GM23338 (cell line): ENCODE measurements at regions not wholly inside any gene's neighbourhood (a gene's known extent, or its start where the extent isn't known, plus 50 kb on each side); places are given as distances from the start of the nearest gene placed in this dataset.

Source experiments
- ATAC-seq: fragments of 200-7000 bp; cut with Tn5 transposase; 3 replicates; pipeline ENCODE4 v1.9.1; 2020
- DNase-seq: peaks from one replicate; pipeline ENCODE4 v3.0.0-alpha.2; 2015; ENCODE audit warnings: low spot score
- H2AFZ ChIP-seq: fragments of 200-600 bp; sonication (generic); 2 replicates; pipeline ENCODE4 v1.8.0; 2016; ENCODE audit warnings: antibody characterized with exemption, mild to moderate bottlenecking, moderate library complexity
- H3F3A ChIP-seq: fragments of 200-600 bp; sonication (generic); replicated peaks from 2 replicates; pipeline ENCODE4 v1.8.0; 2017; ENCODE audit warnings: antibody characterized with exemption, mixed run types, low read depth
- H3K27ac ChIP-seq: fragments of 200-600 bp; sonication (generic); 2 replicates; pipeline ENCODE4 v1.6.1; 2016; ENCODE audit warnings: low read depth
- H3K27me3 ChIP-seq: fragments of 200-600 bp; sonication (generic); 2 replicates; pipeline ENCODE4 v1.8.0; 2016; ENCODE audit warnings: mild to moderate bottlenecking, mixed run types, moderate library complexity; ENCODE audit not compliant: insufficient read depth
- H3K36me3 ChIP-seq: fragments of 200-600 bp; sonication (generic); 2 replicates; pipeline ENCODE4 v1.8.0; 2016; ENCODE audit warnings: mild to moderate bottlenecking; ENCODE audit not compliant: insufficient read depth
- H3K4me1 ChIP-seq: fragments of 200-600 bp; sonication (generic); 2 replicates; pipeline ENCODE4 v1.8.0; 2016; ENCODE audit warnings: mild to moderate bottlenecking, moderate library complexity; ENCODE audit not compliant: insufficient read depth
- H3K4me2 ChIP-seq: fragments of 200-600 bp; sonication (generic); 2 replicates; pipeline ENCODE4 v1.7.1; 2017; ENCODE audit warnings: mixed run types
- H3K4me3 ChIP-seq: fragments of 200-600 bp; sonication (generic); 2 replicates; pipeline ENCODE4 v1.6.1; 2016; ENCODE audit warnings: mixed run types
- H3K79me2 ChIP-seq: fragments of 200-600 bp; sonication (generic); replicated peaks from 2 replicates; pipeline ENCODE4 v1.8.0; 2017; ENCODE audit warnings: mild to moderate bottlenecking; ENCODE audit not compliant: insufficient read depth
- H3K9me2 ChIP-seq: fragments of 200-600 bp; sonication (generic); 2 replicates; pipeline ENCODE4 v1.8.0; 2017; ENCODE audit not compliant: insufficient read depth
- H4K20me1 ChIP-seq: fragments of 200-600 bp; sonication (generic); replicated peaks from 2 replicates; pipeline ENCODE4 v1.8.0; 2017; ENCODE audit warnings: mild to moderate bottlenecking; ENCODE audit not compliant: insufficient read depth
- H3K27ac Mint-ChIP-seq: 2 replicates; pipeline ENCODE4 v1.8.0; 2020; ENCODE audit warnings: inconsistent platforms, mild to moderate bottlenecking, moderate library complexity, mixed read lengths
- H3K27me3 Mint-ChIP-seq: 3 replicates; pipeline ENCODE4 v1.8.0; 2022; ENCODE audit warnings: low read depth, mild to moderate bottlenecking, moderate library complexity, mixed read lengths, inconsistent platforms; ENCODE audit not compliant: insufficient read depth, poor library complexity
- H3K36me3 Mint-ChIP-seq: 3 replicates; pipeline ENCODE4 v1.8.0; 2021; ENCODE audit warnings: low read depth, mild to moderate bottlenecking, inconsistent platforms, moderate library complexity, mixed read lengths
- H3K4me1 Mint-ChIP-seq: 3 replicates; pipeline ENCODE4 v1.8.0; 2020; ENCODE audit warnings: mild to moderate bottlenecking, inconsistent platforms, mixed read lengths
- H3K4me3 Mint-ChIP-seq: 3 replicates; pipeline ENCODE4 v1.8.0; 2021; ENCODE audit warnings: moderate library complexity, mild to moderate bottlenecking, inconsistent platforms, mixed read lengths
- H3K9me3 Mint-ChIP-seq: 3 replicates; pipeline ENCODE4 v1.8.0; 2020; ENCODE audit warnings: moderate library complexity, mild to moderate bottlenecking, inconsistent platforms, mixed read lengths
- CREB1 ChIP-seq: fragments of 250-450 bp; sonication (Bioruptor Pico); IDR thresholded peaks from 2 replicates; pipeline ENCODE4 v1.5.0; 2020; ENCODE audit warnings: low read depth, mild to moderate bottlenecking, moderate library complexity
- EZH2 ChIP-seq: fragments of 200-600 bp; sonication (generic); IDR thresholded peaks from one replicate; pipeline ENCODE4 v1.8.0; 2017; ENCODE audit warnings: antibody characterized with exemption, mild to moderate bottlenecking, low read depth; ENCODE audit not compliant: unreplicated experiment
- JUNB ChIP-seq: IDR thresholded peaks from one replicate; pipeline ENCODE4 v1.6.1; 2016; ENCODE audit warnings: antibody characterized with exemption; ENCODE audit not compliant: unreplicated experiment
- POLR2AphosphoS5 ChIP-seq: IDR thresholded peaks from 2 replicates; pipeline ENCODE4 v1.6.1; 2016; ENCODE audit warnings: antibody characterized with exemption, low read depth
- ZNF331 ChIP-seq: fragments of 250-450 bp; sonication (Bioruptor Pico); IDR thresholded peaks from 2 replicates; pipeline ENCODE4 v1.5.0; 2020; ENCODE audit warnings: low read depth, mild to moderate bottlenecking, moderate library complexity
- ZNF462 ChIP-seq: fragments of 250-450 bp; sonication (Bioruptor Pico); IDR thresholded peaks from 2 replicates; pipeline ENCODE4 v1.5.0; 2020; ENCODE audit warnings: mild to moderate bottlenecking, moderate library complexity

GRCh38 chr5:35393901-35394300 lies 163.6 kb upstream of the PRLR start:
- H3K9me3 Mint-ChIP-seq, result peaks cover 33% of the 10 kb centered on the region
- Histone ChIP-seq H3K36me3 (no peaks in the 10 kb centered on the region), H3F3A (no peaks in the 10 kb centered on the region), H3K27me3 (no peaks in the 10 kb centered on the region), H3K4me1 (no peaks in the 10 kb centered on the region), H3K27ac (no peak overlapping the region), H2AFZ (no peak overlapping the region), H3K79me2 (no peaks in the 10 kb centered on the region), H3K4me3 (no peak overlapping the region), H3K9me2 (no peaks in the 10 kb centered on the region), H4K20me1 (no peaks in the 10 kb centered on the region), H3K4me2 (no peak overlapping the region)
- no peak overlapping the region for H3K27ac Mint-ChIP-seq
- H3K4me1 Mint-ChIP-seq, result no peaks in the 10 kb centered on the region
- H3K27me3 Mint-ChIP-seq, result peaks cover 5% of the 10 kb centered on the region
- ATAC-seq (no peak), DNase-seq (no peak)
- no peak overlapping the region for H3K4me3 Mint-ChIP-seq
- peaks cover 6% of the 10 kb centered on the region; the same call in 2 of the 3 replicates for H3K36me3 Mint-ChIP-seq
- no peak for TF ChIP-seq ZNF462

- no peak overlapping the region for H3K4me3 ChIP-seq
- H3K4me3 Mint-ChIP-seq, result no peak overlapping the region
- H3K9me2 ChIP-seq, result peaks cover 10% of the 10 kb centered on the region
- H3K27me3 Mint-ChIP-seq, result no peaks in the 10 kb centered on the region
- no peak for DNase-seq
- H3K36me3 Mint-ChIP-seq, result no peaks in the 10 kb centered on the region
- no peaks in the 10 kb centered on the region for H3K4me1 Mint-ChIP-seq
- H3K27ac ChIP-seq, result no peak overlapping the region
- no peak overlapping the region for H3K27ac Mint-ChIP-seq
- H4K20me1 ChIP-seq, result no peaks in the 10 kb centered on the region
- TF ChIP-seq CREB1 (CRISPR knock-in tag), result no peak
- TF ChIP-seq JUNB, result no peak
- no peak for TF ChIP-seq ZNF462
- TF ChIP-seq POLR2AphosphoS5, result no peak
- TF ChIP-seq ZNF331, result no peak
- TF ChIP-seq EZH2, result no peak
- no peaks in the 10 kb centered on the region for H3K4me1 ChIP-seq
- H3K9me3 Mint-ChIP-seq, result no peaks in the 10 kb centered on the region
- H2AFZ ChIP-seq, result no peak overlapping the region
- H3K79me2 ChIP-seq, result no peaks in the 10 kb centered on the region
- ATAC-seq, result no peak
- no peaks in the 10 kb centered on the region for H3K36me3 ChIP-seq
- H3F3A ChIP-seq, result no peaks in the 10 kb centered on the region
- H3K4me2 ChIP-seq, result no peak overlapping the region
- no peaks in the 10 kb centered on the region for H3K27me3 ChIP-seq
Measured at GRCh38 chr5:35384658-35385057, 154.4 kb upstream of the PRLR start.
